Inferior parietal cortex (tissue), 1 donor: ENCODE measurements at regions not wholly inside any gene's neighbourhood (a gene's known extent, or its start where the extent isn't known, plus 50 kb on each side); places are given as distances from the start of the nearest gene placed in this dataset.

ENCODE experiments used
- DNase-seq: peaks from one replicate; pipeline ENCODE4 v3.0.0-alpha.2; 2016; ENCODE audit errors: extremely low spot score

DNA sequence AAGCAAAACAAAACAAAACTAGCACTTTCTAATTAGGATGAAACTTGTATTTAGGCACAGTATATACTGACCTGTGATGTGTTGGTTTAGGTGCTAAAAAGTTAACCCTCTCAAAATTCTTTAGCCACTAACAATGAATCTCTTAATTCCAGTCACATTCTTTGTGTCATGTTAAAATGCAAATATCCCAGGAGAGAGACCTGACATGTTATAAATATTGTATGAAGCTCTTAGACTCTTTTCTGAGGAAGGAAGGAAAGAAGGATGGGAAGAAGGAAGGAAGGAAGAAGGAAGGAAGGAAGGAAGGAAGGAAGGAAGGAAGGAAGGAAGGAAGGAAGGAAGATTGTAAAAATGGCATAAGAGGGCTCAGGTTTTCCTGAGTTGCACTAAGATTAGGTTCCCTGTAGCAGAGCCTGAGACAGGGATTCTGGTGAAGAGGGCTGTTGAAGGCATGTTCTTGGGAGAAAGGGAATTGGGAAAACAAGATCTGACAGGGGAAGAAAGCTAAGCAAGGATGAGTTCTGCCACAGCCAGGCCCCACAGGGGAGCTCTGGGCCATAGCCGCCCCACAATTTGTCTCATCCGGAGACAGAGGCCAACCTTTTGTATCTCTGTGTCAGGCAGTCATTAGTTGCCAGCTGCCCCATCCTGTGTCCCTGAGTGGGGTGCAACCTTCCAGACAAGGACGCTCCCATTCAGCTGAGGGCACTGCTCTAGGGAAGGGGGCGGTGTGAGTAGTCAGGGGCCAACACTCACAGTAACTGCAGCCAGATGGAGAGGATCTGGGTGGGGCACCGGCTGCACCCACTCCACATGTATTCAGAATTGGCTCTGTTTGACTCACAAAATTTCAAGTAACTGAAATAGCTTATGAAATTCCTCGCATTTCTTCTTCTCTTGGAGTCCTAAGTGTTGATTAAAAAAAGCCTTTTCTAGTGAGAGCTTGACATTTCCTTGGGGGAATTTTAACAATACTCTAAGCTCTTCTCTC, 189.3 kb upstream of the ARG1 start:
- DNase-seq, result no peak

DNA sequence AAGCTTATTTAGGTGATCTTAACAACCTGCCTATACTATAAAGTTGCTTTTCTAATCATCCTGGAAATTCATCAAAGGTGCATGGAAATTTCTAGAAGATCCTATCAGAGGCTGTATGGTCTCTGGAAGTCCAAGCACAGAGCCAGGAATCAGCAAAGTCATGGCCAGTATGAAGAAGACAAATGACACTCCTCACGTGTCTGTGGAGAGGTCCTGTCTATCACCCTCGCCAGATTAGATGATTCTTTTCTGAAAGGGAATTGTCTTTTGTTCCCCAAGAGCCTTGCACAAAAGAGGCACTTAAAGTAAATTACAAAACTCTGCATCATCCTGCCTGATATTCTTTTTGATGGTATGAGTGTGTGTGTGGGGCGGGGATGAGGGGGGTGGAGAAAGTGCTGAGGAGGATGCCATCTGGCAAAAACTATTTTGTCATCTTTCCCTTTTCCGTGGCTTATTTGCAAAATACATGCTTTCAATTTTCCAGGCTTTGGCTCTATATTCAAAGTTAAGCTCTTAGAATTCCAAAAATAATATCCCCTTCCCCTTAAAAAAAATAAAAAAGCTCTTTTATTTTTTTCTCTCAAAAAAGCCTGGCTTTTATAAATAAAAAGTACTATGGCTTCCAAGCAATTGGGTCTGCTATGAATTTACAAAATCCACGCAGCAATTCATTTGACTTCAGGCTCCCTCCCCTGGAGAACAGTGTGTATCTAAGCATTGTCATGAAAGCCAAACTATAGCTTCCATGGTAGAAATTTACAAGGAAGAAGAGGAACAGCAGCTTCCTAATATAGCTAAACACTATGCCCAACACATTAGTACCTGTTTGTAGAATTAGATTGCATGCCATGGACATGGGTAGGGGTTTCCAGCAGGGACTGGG, 185.2 kb upstream of the ARG1 start:
- peak; percentile 33 for DNase-seq

GRCh38 chr6:131390322-131390721, 182.7 kb upstream of the ARG1 start:
- DNase-seq, result no peak

GRCh38 chr6:131391116-131391515, 181.9 kb upstream of the ARG1 start:
- no peak for DNase-seq

DNA sequence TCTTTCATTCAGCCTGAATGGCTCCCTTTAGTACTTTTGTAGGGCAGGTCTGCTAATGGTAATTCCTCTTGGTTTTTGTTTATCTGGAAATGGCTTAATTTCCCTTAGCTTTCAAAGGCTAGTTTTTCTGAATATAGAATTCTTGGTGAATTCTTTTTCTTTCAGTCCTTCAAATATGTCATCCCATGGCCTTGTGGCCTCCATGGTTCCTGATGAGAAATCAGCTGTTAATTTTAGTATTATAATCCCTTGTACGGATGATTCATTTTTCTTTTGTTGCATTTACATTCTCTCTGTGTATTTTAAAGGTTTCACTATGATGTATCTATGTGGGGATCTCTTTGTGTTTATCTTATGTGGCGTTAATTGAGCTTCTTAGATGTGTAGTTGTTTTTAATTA, 179.6 kb upstream of the ARG1 start:
- DNase-seq, result no peak

DNA sequence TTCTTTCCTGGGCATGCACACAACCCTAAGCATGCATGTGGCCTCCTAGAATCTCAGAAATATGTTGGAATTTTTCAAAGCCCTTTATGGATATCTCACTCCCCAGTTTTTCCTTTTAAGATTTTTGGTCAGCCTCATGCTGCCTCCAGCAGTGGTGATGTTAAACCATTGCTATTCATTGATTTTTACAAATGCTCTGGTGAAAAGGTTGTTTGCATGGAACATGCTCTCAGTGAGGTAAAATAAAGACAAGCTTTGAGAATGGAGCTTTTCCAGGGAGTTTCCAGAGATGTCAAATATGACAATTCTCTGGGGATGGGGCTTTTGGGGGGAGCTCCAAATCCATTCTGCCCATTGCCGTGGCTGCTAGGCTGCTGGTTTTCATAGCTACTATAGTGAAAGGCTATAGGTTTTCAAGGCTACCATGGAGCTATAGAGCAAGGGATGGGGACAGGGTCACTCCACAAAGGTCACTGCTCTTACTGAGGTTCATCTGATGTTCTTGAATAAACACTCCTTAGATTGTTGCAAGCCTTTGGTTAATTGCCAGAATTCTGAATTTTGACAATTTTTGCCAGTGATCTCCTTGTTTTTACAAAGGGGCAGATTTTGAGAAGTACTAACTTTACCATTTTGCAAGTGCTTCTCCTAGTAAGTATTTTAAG, 178.1 kb upstream of the ARG1 start:
- no peak for DNase-seq

DNA sequence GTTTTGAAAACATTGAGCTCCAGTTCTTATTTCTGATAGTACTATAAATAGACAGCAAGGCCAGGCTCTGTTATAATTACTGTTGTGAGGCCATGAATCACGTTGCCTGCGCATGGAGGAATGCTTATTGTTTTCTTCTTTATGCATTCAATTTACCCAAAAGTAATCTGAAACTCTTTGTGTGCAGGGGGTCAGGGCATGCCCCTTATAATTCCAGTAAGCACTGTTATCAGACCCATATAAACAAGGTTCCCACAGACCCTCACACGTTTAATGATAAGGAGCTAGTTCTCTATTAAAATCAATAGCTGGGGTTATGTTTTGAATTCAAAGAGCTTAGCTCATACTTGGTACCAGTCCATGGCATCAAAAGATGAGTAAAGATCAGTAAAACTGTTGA, 174.8 kb upstream of the ARG1 start:
- no peak for DNase-seq

GRCh38 chr6:131399433-131399832, 173.6 kb upstream of the ARG1 start:
- DNase-seq, result no peak

DNA sequence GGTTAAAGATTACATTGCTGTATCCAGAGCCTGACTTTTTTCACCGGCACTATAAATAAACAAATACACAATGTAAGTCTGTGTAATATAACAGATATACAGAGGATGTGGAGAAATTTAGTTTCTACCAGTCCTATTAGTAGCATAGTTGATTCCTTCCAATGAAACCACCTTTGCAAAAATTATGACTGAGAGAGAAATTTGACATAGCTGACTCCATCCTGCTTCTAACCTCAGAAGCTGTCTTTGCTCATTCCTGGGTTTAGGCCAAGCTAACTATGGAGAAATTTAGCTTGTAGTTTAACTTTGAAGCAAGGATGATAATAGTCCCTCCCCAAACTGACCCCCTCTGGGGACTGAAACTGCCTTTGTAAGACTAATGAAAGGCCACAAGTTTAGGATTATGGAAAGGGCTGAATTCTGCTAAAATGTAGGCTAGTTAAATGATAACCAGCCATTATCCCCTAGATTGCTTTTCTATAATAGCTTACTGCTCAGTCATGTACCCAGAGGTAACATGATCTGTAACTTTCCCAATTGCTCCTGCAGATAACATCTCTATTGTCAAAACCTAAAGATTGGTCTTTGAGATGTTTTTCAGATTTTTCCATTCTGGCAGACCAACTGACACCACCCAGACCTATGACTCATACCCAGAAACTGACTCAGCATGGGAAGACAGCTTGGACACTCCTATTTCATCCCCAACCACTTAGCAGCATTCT, 172.8 kb upstream of the ARG1 start:
- no peak for DNase-seq

GRCh38 chr6:131400779-131401496, 172.1 kb upstream of the ARG1 start:
- no peak for DNase-seq

- DNase-seq, result no peak
Observed at GRCh38 chr6:131408811-131409210, 164.2 kb upstream of the ARG1 start.

- DNase-seq, result no peak
Observed at GRCh38 chr6:131410785-131411184, 162.2 kb upstream of the ARG1 start.

GRCh38 chr6:131412960-131413830, 159.8 kb upstream of the ARG1 start:
- DNase-seq, result no peak

DNA sequence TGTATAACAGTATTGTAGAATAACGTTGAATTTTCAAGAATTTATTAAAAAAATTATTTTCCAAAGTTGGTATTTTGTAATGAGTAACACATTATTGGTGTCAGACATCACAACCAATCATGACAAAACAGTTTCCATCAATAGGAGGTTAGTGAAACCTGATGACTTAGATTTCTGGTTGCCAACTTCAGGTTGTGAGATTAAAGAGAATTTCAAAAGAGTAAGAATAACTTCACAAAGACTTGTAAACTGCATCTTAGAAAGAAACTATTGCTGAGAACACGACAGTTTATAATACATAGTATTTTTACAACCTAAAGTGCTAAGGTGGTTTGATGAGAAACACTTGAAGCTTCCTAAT, 159.2 kb upstream of the ARG1 start:
- no peak for DNase-seq

GRCh38 chr6:131414956-131415355, 158.1 kb upstream of the ARG1 start:
- no peak for DNase-seq

DNA sequence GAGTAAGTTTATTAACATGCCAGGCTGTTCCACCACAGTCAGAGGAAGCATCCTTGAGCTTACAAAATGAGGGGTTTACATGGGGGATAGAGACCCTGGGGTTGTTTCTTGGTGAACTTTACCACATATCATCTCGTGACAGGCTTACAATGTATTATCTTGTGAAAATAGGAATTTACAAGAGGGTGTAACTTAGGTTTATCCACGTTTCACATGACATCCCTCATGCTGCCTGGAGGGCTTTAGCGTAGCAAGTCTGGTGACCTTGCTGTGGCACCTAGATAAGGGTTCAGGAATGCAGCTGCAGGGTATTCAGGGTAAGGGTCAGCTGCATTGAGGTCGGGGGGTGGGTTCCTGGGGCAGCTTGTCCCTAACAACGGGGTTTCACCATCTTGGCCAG, 154.6 kb upstream of the ARG1 start:
- no peak for DNase-seq

- no peak for DNase-seq
Observed at GRCh38 chr6:131419702-131420101, 153.3 kb upstream of the ARG1 start.

- no peak for DNase-seq
Observed at GRCh38 chr6:131424016-131424415, 149.0 kb upstream of the ARG1 start.

- DNase-seq, result no peak
Observed at GRCh38 chr6:131424475-131424874, 148.6 kb upstream of the ARG1 start.
